GM19455 (cell line): ENCODE measurements at regions not wholly inside any gene's neighbourhood (a gene's known extent, or its start where the extent isn't known, plus 50 kb on each side); places are given as distances from the start of the nearest gene placed in this dataset.

Experiments
- ATAC-seq: cut with Tn5 transposase; IDR thresholded peaks from one replicate; pipeline ENCODE4 v1.9.1; 2021; ENCODE audit not compliant: unreplicated experiment

DNA sequence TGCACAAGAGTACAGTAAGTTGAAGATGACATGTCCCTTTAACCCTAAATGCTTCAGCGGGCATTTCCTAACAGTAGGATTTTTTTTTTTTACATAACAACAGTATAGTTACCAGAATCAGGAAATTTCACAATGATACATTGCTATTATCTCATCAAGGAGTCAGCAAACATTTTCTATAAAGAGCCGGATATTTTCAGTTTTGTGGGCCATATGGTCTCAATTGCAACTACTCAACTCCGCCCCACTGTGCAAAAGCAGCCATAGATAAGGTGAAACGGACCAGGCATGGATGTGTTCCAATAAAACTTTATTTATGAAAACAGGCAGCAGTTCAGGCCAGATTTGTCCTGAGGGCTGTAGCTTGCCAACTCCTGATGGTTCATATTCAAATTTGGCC, 130.6 kb downstream of the SMAD6 start:
- no peak for ATAC-seq

DNA sequence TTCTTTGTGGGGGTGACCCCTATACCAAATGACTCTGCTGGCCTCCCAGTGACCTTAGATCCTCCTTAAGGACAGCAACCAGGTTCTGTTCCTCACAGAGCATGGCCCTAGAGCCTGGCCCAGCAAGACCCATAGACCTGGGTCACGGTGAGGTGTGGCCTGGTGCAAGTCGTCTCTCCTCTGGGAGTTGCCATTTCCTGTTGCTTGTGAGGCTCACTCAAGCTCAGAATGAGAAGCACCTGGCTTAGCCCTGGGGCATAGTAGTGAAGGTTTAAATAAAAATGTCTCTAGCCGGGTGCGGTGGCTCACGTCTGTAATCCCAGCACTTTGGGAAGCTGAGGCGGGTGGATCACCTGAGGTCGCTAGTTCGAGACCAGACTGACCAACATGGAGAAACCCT, 131.3 kb downstream of the SMAD6 start:
- ATAC-seq: no peak

DNA sequence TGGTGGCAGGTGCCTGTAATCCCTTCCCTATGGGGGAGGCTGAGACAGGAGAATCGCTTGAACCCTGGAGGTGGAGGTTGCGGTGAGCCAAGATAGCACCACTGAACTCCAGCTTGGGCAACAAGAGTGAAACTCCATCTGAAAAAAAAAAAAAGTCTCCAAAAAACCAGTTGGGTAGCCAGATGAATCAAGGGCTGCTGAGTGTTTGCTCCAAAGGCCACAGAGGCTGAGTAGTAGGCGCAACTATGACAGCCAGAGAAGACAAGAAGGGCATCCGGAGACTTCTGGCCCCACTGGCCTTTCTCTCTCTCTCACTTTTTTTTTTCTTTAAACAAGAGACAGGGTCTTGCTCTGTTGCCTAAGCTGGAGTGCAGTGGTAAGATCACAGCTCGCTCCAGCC, 131.8 kb downstream of the SMAD6 start:
- no peak for ATAC-seq

DNA sequence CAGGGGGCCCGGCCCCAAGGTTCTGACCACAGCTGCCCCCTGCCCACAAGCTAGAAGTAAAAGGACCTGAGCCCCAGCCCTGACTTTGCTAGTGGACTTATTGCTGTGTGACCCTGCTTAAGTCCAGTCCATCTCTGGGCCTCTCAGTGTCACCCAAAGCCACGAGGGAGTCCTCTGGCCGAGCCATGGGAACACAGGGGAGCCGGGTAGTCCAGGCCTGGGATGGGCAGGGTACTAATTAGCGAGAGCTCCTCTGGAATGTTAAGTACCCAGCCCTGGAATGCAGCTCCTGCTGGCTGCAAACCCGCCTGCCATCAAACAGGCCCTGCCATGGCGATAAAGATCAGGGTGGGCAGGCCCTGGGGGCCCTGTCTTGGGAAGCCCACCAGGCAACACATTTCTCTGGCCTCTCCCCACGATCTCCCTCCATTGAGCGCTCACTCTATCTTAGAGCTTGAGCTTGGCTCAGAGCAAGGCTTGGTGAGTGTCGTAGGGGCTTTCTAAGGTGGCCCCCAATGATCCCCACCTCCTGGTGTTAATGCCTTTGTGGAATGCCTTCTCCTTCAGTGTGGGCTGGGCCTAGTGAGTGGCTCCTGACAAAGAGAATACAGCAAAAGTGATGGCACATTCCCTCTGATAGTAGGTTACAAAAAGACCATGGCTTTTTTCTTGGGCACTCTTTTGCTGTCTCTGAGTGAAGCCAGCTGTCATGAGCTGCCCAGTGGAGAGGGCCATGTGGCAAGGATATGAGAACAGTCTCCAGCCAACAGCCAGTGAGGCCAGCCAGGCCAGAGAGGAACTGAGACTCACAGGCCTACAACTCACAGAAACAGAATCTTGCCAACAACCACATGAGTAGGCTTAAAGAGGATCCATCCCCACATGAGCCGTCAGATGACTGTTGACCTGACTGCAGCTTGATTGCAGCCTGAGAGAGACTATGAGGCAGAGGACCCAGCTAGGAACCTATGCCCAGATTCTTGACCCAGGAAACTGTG, 133.1 kb downstream of the SMAD6 start:
- ATAC-seq: no peak

DNA sequence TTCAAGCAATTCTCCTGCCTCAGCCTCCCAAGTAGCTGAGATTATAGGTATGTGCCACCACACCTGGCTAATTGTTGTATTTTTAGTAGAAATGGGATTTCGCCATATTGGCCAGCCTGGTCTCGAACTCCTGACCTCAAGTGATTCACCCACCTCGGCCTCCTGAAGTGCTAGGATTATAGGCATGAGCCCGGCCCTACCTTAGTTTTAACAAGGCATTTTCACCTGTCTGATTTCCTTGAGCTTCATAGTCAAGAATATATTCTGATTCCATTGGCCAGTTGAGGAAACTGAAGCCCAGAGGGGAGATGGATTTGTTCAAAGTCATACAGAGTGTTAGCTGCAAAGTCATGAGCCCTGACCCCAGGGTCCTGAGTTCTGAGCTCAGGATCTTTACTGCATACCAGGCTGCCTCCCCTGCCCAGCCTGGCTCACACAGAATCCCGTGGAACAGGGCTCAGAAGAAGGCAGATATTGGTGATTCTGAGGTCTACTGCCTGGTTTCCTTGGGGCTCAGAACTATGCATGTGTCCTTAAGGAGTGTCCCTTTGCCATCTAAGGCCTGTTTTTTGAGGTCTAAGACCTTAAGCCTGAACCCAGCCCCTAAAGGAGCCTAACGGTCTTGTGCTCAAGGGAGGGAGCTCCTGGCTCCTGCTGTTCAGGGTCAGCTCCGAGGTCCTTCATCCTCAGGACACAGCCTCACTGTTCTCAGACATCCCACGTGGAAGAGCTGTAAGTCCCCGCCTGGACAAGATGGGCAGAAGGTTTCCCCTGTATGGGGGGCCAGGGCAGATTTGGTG, 134.4 kb downstream of the SMAD6 start:
- ATAC-seq: no peak

DNA sequence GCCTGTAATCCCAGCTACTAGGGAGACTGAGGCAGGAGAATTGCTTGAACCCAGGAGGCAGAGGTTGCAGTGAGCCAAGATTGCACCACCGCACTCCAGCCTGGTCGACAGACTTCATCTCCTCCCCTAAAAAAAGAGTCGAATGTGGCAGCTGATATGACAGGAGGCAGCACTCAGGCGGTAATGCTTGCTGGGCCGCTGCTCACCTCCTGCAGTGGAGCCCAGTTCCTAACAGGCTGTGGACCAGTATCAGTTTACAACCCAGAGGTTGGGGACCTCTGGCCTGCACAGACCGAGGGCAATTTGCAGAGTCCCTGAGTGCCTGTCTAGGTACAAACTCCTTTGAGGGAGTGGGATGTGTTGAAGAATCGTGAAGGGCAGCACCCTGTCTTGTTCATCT, 136.2 kb downstream of the SMAD6 start:
- no peak for ATAC-seq

DNA sequence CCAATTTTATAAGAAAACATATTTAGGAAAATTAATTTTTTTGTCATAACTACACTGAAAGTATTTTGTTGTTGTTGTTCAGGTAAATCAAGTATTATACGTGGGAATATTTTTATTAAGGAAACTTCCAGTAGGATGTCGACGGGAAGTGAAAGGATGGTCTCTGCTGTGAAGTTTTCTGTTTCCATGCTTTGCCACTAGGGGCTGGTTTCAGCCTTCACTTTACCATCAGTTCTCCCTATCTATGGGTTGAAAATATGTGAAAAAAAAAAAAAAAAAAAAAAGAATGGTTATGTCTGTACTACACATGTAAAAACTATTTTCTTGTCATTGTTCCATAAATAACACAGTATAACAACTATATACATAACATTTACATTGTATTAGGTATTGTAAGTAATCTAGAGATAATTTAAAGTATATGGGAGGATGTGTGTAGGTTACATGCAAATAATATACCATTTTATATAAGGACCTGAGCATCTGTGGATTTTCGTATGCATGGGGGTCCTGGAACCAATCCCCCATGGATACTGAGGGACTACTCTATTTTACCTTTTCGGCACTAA, 136.7 kb downstream of the SMAD6 start:
- ATAC-seq: no peak

DNA sequence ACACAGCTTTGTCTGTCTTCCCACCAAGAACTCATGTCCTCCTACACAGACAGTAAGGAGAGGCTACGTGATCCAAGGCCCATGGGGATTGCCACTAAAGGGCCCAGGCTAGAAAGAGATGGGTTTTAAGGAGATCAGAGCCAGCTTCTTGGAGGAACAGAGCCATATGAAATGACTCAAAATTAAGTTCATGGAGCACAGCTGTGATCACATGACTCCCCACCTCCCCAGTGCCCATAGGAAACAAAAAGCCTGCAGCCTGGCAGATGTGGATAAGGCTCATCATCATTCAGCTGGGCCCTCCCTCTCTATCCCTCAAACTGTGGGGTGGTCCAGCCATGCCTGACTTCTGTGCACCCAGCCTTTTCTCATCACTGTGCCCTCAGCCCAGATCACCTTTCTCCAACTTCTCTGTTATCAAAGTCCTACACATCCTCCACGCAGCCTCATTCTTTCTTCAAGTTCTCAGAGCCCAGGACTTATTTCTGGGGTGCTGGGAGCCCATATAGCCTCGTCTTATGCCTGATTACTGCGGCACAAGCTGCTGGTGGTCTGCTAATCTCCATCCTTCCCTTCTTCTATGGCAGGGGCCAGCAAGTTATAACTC, 137.6 kb downstream of the SMAD6 start:
- ATAC-seq: no peak

DNA sequence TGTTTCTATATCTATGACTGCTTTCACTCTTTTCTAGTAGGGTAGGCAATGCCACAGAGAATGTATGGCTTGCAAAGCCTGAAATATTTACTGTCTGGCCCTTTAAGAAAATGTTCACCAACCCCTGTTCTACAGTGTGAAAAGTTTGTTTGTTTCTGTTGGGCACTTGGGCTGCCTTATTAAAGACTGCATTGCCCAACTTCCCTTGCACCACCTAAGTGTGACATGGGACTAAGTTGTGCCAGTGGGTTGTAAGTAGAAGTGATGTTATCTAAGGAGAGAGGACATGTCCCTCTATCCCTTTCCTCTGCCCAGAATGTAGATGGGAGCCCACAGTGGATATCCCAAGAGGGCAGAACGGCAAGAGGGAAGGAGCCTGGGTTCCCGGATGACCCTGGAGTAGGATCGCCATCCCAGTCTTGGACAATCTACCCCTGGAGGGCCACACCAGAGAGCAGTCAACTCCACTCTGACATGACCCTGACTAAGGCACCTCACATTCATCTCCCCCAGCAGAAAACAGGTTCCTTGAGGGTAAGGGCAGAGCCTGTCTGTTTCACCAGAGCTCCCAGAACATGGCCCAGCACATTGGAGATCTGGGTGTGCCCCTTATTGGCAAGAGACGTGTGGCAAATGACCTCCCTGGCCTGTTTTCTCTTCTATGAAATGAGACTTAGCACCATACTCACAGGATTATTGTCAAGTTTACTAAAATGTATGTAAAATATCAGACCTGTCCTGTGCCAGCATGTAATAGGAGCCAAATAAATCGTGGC, 138.8 kb downstream of the SMAD6 start:
- no peak for ATAC-seq

DNA sequence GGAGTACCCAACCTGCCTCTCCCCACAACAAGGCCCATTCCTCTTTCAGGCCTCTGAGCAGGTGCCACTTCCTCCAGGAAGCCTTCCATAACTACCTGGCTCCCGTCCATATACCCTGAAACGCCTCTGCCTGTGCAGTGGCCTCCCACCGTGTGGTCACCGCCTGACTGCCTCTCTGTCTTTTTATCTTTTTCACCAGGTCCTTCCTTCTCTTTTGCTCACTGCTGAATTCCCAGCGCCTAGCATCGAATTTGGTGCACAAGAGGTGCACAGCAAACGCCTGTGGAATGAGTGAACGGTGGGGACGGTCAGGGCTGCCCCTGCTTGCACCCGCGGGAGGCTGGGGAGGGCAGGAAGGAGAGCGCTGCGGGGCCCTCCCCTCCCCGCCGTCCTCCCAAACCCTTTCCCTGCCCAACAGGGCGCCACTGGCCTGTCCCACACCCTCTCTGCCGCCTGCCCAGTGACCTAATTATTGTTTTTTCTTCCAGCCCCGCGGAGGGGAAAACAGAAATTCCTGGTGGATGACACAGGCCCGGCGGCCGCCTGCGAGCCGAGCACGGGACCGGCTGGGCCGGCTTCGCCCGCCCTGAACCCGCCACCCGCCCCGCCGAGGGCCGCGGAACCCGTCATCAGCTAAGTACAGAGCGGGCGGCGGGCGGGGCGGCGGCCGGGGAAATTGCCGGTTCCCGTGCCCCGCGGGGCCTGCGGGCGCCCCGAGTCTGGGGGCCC, 140.1 kb downstream of the SMAD6 start:
- ATAC-seq: no peak

DNA sequence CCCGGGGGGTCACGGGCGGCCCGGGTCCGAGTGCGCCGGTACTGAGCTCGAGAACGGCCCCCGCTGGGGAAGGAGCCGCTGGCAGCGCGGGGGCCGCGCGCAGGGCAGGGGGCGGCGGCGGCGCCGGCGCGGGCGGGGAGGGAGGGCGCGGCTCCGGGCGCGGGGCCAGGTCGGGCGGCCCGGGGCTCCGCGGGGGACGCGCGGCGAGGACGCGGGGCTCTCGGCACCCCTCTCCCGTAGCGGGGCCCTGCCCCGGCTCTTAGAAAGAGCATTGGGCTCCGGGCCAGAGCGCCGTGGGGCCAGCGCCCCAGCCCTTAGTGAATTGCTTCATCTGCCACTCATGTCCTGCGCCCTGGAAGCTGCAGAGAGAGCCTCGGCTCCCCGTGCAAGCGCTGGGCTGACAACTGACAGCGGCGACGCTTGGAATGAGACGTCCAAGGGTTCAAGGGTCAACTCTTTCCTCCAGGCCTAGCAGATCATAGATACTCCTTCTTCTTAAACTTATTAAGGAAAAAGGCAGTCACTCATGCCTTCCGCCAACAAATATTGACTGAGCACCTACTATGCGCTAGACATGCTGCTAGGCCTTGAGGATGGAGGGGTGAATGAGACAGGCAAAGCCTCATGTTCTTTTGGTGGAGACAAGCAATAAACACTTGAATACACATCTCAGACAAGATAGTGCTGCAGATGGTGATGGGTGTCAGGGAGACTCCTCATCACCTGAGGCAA, 140.8 kb downstream of the SMAD6 start:
- no peak for ATAC-seq

DNA sequence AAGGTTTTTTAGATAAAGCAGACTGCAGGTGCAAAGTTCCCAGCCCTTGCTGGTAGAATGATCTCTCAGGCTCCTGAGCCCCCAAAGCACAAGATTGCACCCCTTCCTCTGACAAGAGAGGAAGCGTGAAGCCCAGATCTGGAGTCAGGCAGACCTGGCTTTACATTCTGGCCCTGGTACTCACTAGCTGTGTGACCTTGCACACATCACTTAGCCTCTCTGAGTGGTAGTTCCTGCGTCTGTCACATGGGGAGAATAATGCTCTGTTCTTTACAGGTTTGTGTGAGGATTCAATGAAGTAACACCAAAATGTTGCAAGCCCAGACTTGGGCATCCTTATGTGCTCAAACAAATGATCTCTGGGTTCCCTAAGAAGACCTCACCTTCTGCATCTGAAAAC, 141.5 kb downstream of the SMAD6 start:
- no peak for ATAC-seq

DNA sequence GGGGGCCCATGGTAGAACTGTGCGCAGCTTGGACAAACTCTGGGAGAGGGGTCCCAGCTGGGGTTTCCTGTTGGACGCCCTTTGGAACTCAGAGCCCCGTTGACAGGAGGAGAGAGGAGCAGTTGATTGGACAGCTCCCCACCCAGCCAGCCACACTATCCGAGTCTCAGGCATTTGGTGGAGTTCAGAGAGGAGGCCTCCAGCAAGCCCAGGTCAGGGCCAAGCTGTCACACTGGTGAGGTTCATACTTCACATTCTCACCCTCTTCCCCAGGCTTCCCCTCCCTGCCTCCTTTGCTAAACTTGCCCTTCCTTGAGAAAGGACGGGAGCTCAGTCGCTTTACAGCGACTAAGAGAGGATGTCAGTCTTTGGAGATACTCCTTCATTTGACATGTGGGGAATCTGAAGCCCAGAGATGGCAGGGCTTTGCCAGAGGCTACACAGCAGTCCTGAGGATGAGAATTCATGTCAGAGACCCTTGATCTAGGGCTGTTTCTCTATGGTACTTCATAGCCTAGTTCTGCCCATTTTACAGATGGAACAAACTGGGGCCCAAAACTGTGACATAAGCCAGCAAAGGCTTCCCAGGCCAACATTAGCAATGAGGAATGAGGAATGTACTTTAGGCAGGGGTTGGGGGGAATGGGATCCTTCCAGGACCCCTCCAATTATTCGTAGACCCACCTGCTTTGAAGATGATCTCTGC, 142.2 kb downstream of the SMAD6 start:
- no peak for ATAC-seq

DNA sequence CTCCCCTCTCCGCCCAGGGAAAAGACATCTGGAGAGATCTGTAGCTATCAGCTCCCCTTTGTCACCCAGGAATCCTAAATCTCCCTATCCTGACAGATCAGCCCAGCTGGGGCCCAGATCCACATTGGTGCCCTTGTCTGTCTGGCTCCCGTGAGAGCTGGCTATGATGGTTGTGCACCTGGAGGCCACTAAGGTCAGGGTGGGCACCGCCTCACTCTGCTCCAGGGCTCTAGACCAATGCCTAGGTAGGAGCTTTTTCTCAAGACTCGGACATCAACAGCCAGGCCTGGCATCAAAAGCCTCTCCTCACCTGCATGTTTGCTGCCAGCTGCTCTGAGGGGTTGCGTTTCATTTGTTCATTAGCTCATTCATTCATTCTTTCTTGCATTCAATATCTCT, 142.7 kb downstream of the SMAD6 start:
- ATAC-seq: no peak

DNA sequence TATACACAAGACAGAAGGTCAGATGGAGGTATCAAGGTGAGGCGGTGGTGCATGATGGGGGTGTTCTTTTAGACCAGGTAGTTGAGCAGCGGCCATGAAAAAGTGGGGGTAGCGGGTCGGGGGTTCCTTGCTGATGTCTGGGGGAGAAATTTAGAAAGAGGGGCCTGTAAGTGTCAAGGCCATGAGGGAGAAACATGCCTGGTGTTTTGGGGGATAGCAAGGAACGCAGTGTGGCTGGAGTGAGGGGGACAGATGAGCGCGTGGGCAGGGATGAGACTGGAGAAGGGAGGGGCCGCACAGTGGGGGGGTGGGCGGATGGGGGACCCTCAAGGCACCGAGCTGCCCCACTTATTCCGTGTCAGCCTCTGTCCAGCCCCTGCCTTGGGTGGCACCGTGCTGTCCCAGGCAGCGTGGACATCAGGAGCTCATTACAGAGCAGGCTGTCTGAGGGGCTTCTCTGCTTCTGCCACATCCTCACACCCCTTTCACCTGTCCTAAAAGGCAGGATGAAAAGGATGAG, 143.3 kb downstream of the SMAD6 start:
- no peak for ATAC-seq

DNA sequence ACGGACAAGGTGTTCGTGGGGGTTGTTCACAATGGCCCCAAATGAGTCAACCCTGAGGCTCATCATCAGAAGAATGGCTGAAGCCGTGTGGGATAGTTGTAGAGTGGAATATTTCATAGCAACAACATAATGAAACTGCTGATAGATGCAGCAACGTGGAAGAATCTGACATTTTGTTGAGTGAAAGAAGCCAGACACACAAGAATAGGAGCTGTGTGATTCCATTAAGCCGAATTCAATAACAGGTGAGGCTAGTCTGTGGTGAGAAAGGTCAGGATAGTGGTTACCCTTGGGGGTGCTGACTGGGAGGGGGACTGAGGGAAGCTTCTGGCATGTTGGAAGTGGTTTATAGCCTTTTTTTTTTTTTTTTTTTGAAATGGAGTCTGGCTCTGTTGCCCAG, 144.0 kb downstream of the SMAD6 start:
- no peak for ATAC-seq

DNA sequence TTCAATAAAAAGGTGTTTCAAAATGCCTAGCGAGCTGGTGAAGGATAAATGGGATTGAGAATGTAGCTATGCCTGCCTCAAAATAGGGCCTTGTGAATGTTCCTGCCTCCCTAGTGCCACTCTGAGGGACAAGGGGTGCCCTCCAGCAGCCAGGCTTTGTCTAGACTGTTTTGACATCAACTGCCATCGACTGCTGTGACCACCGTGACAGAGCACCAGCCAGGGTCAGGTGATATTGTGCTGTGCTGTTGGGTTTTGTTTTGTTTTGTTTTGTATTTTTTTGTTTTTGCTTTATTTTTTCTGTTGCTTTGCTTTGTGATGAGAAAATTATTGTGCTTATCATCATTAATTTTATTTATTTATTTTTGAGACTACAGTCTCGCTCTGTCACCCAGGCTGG, 144.8 kb downstream of the SMAD6 start:
- ATAC-seq: no peak

DNA sequence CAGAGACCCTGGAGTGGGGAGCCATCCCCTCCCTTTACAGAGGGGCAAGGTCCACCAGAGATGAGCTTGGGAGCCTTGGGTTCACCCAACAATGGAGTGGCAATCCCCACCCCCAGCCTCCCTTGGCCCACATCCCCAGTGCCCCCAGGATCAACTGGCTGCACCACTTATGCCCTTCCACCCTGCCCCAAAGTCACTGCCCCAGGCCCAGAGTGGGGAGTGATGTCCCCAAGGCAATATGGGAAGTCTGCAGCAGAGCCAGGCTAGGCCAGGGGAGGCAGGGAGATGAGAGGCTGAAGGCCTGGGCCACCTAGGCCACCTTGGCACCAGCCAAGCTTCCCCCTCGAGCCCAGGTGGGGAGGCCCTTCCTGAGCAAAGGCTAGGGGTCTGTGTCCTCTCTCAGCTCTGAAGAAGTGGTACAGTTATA, 145.5 kb downstream of the SMAD6 start:
- ATAC-seq: no peak
